HT-29 (cell line): ENCODE measurements at regions not wholly inside any gene's neighbourhood (a gene's known extent, or its start where the extent isn't known, plus 50 kb on each side); places are given as distances from the start of the nearest gene placed in this dataset.

Experiments used
- DNase-seq: peaks from one replicate; pipeline ENCODE4 v3.0.0-alpha.2; 2015; ENCODE audit warnings: low spot score

- DNase-seq = no peak
Observed at GRCh38 chr12:4052691-4053090, 179.5 kb upstream of the PARP11 start.

DNA sequence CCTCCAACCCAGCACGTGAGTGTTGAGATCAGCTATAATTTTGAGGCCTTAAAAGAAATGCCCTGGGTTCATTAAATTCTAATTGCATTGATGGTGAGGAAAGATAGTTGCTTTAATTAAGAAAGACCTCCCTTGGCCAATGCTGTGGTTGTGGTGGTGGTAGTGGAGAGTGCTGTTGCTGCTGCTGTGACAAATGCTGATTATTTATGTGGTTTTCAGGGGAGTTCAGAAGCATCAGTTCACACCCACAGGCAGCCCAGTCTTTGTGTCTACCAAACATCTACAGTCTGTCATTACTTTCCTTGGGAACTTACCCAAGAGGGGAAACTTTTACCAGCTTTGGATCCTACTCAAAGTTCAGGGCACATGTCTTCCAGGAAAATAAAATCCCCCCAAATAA, 178.4 kb upstream of the PARP11 start:
- no peak for DNase-seq

DNA sequence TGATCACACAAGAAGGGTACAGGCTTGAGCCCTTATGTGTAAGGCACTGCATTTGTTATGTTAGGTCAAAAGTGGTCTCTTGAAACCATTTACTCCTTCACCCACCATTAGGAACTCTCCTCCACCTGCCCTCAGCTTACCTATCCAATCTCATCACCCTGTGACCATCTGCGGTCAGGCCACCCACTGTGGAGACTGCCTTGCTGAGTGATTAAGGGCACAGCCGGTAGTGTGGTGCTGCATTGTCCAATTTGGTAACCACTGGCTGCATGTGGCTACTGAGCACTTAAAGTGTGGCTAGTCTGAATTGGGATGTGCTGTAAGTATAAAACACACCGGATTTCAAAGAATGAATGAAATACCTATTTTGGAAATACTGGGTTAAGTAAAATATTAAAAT, 177.1 kb upstream of the PARP11 start:
- DNase-seq = no peak

GRCh38 chr12:4049298-4050080, 176.3 kb upstream of the PARP11 start:
- no peak for DNase-seq

- no peak for DNase-seq
Observed at GRCh38 chr12:4047421-4047820, 174.2 kb upstream of the PARP11 start.

DNA sequence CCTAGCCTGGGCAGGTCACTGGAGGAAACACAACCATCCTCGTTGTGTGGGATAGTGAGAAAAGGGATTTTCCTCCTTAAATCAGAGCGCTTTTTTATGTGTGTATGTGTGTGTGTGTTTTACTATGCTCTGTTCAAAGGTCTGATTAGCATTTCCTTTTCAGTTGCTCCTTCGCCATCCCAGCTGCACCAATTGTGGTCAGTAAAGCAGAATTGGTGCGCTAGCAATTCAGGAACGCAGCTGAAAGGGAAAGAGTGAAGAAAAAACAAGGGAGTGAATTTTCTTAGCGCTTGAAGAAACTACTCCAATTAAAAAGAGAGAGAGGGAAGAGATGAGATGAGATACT, 173.3 kb upstream of the PARP11 start:
- DNase-seq = no peak

GRCh38 chr12:4045786-4046494, 172.7 kb upstream of the PARP11 start:
- no peak for DNase-seq

GRCh38 chr12:4044736-4045730, 171.8 kb upstream of the PARP11 start:
- no peak for DNase-seq

GRCh38 chr12:4044101-4044500, 170.9 kb upstream of the PARP11 start:
- DNase-seq = no peak

GRCh38 chr12:4041187-4041885, 168.1 kb upstream of the PARP11 start:
- no peak for DNase-seq

DNA sequence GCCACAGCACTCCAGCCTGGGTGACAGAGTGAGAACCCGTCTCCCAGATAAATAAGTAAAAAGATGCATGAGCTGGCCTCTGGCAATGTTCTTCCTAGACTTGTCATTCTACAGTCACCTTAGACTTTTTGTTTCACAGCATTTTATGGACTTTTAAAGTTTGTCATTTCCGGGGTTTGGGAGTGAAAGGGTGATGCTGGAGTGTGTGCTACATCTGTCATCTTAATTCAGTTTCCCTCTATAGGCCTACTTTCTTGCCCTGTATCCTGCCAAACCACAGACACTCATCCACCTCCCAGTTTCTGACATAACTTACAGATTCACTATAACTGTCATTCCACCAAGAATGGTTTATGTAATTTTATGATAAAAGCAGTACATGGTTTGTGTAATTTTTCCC, 166.7 kb upstream of the PARP11 start:
- DNase-seq = no peak

DNA sequence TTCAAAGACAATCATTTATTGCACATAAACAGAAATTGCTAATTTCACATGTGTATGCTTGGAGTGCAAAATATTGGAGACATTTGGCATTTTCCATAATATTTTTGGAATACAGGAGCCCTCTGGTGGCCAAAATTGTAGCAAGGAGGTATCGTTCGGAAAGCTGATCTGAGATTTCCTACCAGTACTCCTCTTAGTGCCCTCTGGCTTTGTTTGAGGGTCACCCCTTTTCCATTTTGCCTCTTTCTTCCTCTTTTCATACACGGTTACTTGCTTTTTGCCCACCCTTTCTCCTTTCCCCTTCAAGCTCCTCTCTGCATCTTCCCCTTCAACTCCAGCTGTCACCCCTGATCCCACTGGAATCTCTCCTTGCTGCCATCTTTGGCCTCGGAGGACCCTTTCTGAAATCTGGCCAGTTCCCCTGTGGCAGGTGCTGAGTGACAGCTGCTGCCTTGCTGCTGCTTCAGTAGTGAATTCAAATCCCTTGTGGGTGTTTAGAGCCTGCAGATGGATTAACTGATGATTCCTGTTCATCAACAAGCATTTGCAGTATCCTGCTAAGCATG, 164.6 kb upstream of the PARP11 start:
- peak; percentile 69 for DNase-seq

DNA sequence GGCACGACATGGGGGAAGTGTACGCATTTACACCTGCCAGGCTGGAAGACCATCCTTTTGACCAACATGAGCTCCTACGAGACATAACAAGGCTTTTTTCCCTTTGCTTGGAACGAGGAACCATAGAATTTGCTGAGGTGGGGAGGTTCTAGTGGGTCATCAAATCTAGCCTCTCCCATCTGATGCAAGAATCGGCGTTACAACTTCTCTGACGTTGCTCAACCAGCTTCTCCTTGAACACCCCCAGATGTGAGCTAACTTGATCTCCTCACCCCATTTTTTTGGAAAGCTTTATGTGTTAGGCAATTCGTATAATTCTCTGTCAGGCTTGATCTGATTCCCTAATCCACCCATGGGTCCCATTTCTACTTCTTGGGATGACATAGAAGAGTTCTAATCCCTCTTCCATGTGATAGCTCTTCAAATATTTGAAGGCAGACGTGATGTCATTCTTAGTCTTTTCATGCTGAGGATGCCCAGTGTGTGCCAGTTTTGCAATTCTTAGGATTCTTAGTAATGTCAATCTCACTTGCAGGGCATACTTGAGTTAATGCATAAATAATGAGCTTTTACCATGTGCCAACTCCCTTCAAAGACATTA, 163.6 kb upstream of the PARP11 start:
- DNase-seq = no peak

DNA sequence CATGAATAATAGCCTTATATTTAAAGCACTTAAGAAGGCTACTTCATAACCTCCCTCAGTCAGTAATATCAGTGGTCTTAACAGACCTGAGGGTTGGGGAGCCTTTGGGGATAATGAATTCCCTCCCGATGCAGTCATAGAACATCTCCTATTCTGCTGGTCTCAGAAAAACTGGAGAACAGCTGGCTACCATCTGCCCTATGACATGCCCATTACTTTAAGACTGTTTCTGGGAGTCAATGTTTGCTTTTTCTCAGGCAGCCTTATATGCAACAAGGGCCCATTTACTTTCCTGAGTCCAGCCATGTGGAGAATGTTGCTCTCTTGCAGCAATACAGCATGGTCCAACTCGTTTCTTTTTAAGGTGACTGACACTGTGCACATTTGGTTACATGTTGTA, 161.7 kb upstream of the PARP11 start:
- no peak for DNase-seq

DNA sequence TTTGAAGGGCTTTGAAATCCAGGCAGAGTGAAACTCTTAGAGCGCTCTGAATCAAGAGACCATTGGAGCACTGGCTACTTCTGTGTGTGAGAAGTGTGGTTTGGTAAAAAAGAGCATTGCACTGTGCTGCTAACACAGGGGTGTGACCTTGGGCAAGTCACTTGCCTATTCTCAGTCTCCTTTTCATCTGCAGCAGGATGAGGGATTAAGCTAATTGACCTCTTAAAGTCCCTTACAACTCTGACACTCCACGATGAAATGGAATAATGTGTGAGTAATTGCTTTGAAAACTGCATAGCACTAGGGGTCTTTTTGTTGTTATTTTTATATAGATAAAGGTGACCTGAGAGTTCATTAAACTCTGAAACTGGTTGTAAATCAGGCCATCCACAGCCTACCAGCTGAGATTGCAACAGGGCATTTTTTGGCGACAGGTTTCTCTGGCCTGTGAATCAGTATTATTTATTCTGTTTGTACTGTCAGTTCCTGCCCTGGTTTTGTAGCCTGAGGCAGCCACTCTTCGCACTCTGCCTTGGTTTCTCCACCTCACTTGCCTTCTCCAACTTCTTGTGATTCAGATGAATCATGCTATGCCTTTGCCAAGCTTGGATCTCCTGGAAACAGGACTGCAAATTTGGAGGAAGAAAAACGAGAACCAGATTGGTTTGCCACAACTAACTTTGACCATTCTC, 159.9 kb upstream of the PARP11 start:
- no peak for DNase-seq

DNA sequence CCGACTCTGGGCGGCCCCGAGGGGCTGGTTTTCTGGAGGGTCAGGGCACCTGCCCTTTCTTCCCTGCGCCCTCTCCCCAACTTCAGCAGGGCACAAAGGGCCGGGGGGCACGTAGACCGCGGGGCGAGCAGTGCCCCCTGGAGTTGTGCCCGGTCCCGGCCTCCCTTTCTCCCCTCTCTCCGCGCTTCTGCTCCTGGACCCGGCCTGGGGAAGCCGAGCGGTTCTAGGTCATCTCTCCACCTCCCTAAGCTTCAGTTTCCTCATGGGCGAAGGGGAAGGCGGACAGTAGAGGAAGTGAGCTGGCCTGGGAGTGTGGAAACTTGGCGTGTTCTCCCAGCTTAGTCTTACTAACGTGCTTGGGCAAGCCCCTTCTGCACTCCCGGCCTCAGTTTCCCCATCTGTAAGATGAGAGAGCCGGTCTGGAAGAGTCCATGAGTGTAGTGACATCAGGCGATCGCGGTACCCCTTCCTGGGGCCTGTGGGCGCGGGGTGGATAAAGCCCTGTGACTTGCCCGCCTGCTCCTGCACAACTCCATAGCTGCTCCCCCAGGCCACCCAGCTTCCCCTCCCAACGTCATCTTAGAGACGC, 158.6 kb upstream of the PARP11 start:
- DNase-seq = peak; percentile 29

DNA sequence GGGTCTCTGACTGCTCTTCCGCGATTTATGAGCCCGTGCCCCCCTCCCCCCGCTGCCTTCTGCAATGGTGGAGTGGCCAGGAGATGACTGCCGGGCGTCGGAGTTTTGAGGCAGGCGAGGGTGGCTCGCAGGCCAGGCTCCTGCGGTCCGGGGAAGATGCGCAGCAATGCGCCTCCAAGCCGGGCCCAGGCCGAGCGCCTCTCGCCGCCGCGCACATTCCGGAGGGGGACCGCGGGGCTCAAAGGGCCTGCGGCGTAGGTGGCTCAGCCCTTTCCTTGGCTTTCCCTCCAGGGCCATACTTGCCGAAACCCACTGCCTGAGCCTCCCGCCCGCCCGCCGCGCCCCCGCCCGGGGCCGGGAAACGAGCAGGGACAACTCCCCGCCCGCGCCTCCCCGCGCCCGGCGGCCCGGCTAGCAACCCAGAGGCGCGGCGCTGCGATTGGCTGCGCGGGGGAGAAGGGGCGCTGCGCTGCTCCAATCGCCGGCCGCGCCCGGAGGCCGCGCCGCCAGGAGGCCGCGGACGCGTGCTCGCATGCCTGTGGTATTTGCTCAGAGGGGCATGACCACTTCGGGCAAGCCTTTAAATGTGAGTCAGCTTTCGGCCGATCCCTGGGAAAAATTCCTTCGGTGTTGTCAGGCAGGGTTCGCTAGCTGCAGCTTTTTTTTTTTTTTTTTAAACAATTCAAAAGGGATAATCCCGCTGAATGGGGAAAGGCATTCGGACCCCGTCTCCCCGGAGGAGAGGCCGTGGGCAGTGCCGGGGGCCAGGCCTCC, 157.9 kb upstream of the PARP11 start:
- DNase-seq = peak; percentile 92

DNA sequence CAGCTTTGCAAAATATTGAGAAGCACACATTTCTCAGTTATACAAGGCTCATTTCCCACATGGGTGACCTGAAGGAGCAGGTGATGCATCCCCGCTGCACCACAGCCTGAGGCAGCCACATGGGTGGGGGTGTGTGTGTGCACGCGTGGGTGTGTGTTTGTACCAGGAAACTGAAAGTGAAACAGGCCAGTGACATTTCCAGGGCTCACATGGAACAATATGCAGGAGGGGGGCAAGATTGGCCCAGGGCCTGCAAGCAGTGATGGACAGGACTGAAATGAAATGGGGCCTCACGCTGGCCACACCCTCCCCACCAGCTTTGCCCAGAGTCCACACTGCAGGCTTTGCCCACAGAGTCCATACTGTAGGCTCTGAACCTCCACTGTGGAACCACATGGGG, 154.2 kb upstream of the PARP11 start:
- no peak for DNase-seq

DNA sequence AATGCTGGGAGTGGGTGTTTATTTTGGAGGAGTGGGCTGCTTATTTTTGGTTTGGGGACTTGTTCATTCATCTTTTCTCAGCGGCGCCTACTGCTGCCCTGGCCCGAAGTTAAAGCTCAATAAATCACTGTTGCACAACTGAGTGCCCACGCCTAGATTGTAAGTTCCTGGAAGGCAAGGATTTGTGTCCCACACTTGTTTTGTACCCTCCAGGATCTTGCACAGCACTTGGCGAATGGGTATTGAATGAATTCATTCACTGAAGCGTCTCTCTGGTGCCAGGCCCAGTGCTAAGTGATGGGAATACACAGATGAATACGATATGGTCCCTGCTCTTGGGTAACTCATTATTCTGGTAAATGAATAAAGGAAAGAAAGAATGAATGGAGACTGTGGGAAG, 153.3 kb upstream of the PARP11 start:
- no peak for DNase-seq
